GM23338 (cell line): ENCODE measurements at regions not wholly inside any gene's neighbourhood (a gene's known extent, or its start where the extent isn't known, plus 50 kb on each side); places are given as distances from the start of the nearest gene placed in this dataset.
"Not testable (repeated sequence)": the region's sequence is repeated elsewhere in the genome, so short reads cannot be mapped to it uniquely, and the experiment has no call there.

ENCODE experiments used
- ATAC-seq: fragments of 200-7000 bp; cut with Tn5 transposase; 3 replicates; pipeline ENCODE4 v1.9.1; 2020
- DNase-seq: peaks from one replicate; pipeline ENCODE4 v3.0.0-alpha.2; 2015; ENCODE audit warnings: low spot score
- H2AFZ ChIP-seq: fragments of 200-600 bp; sonication (generic); 2 replicates; pipeline ENCODE4 v1.8.0; 2016; ENCODE audit warnings: antibody characterized with exemption, mild to moderate bottlenecking, moderate library complexity
- H3F3A ChIP-seq: fragments of 200-600 bp; sonication (generic); replicated peaks from 2 replicates; pipeline ENCODE4 v1.8.0; 2017; ENCODE audit warnings: antibody characterized with exemption, mixed run types, low read depth
- H3K27ac ChIP-seq: fragments of 200-600 bp; sonication (generic); 2 replicates; pipeline ENCODE4 v1.6.1; 2016; ENCODE audit warnings: low read depth
- H3K27me3 ChIP-seq: fragments of 200-600 bp; sonication (generic); 2 replicates; pipeline ENCODE4 v1.8.0; 2016; ENCODE audit warnings: mild to moderate bottlenecking, mixed run types, moderate library complexity; ENCODE audit not compliant: insufficient read depth
- H3K36me3 ChIP-seq: fragments of 200-600 bp; sonication (generic); 2 replicates; pipeline ENCODE4 v1.8.0; 2016; ENCODE audit warnings: mild to moderate bottlenecking; ENCODE audit not compliant: insufficient read depth
- H3K4me1 ChIP-seq: fragments of 200-600 bp; sonication (generic); 2 replicates; pipeline ENCODE4 v1.8.0; 2016; ENCODE audit warnings: mild to moderate bottlenecking, moderate library complexity; ENCODE audit not compliant: insufficient read depth
- H3K4me2 ChIP-seq: fragments of 200-600 bp; sonication (generic); 2 replicates; pipeline ENCODE4 v1.7.1; 2017; ENCODE audit warnings: mixed run types
- H3K4me3 ChIP-seq: fragments of 200-600 bp; sonication (generic); 2 replicates; pipeline ENCODE4 v1.6.1; 2016; ENCODE audit warnings: mixed run types
- H3K79me2 ChIP-seq: fragments of 200-600 bp; sonication (generic); replicated peaks from 2 replicates; pipeline ENCODE4 v1.8.0; 2017; ENCODE audit warnings: mild to moderate bottlenecking; ENCODE audit not compliant: insufficient read depth
- H3K9me2 ChIP-seq: fragments of 200-600 bp; sonication (generic); 2 replicates; pipeline ENCODE4 v1.8.0; 2017; ENCODE audit not compliant: insufficient read depth
- H4K20me1 ChIP-seq: fragments of 200-600 bp; sonication (generic); replicated peaks from 2 replicates; pipeline ENCODE4 v1.8.0; 2017; ENCODE audit warnings: mild to moderate bottlenecking; ENCODE audit not compliant: insufficient read depth
- H3K27ac Mint-ChIP-seq: 2 replicates; pipeline ENCODE4 v1.8.0; 2020; ENCODE audit warnings: inconsistent platforms, mild to moderate bottlenecking, moderate library complexity, mixed read lengths
- H3K27me3 Mint-ChIP-seq: 3 replicates; pipeline ENCODE4 v1.8.0; 2022; ENCODE audit warnings: low read depth, mild to moderate bottlenecking, moderate library complexity, mixed read lengths, inconsistent platforms; ENCODE audit not compliant: insufficient read depth, poor library complexity
- H3K36me3 Mint-ChIP-seq: 3 replicates; pipeline ENCODE4 v1.8.0; 2021; ENCODE audit warnings: low read depth, mild to moderate bottlenecking, inconsistent platforms, moderate library complexity, mixed read lengths
- H3K4me1 Mint-ChIP-seq: 3 replicates; pipeline ENCODE4 v1.8.0; 2020; ENCODE audit warnings: mild to moderate bottlenecking, inconsistent platforms, mixed read lengths
- H3K4me3 Mint-ChIP-seq: 3 replicates; pipeline ENCODE4 v1.8.0; 2021; ENCODE audit warnings: moderate library complexity, mild to moderate bottlenecking, inconsistent platforms, mixed read lengths
- H3K9me3 Mint-ChIP-seq: 3 replicates; pipeline ENCODE4 v1.8.0; 2020; ENCODE audit warnings: moderate library complexity, mild to moderate bottlenecking, inconsistent platforms, mixed read lengths
- EZH2 ChIP-seq: fragments of 200-600 bp; sonication (generic); IDR thresholded peaks from one replicate; pipeline ENCODE4 v1.8.0; 2017; ENCODE audit warnings: antibody characterized with exemption, mild to moderate bottlenecking, low read depth; ENCODE audit not compliant: unreplicated experiment
- POLR2AphosphoS5 ChIP-seq: IDR thresholded peaks from 2 replicates; pipeline ENCODE4 v1.6.1; 2016; ENCODE audit warnings: antibody characterized with exemption, low read depth
- ZNF331 ChIP-seq: fragments of 250-450 bp; sonication (Bioruptor Pico); IDR thresholded peaks from 2 replicates; pipeline ENCODE4 v1.5.0; 2020; ENCODE audit warnings: low read depth, mild to moderate bottlenecking, moderate library complexity
- TF ChIP-seq, protein P1 (sequence below), 2 experiments: fragments of 200-600 bp in 1 of 2; sonication (generic) in 1 of 2; conservative IDR thresholded peaks; 2 replicates each; pipeline versions ENCODE4 v1.5.1 to v1.6.1; 2016 to 2017; ENCODE audit warnings: antibody characterized with exemption in 2 of 2, low read depth in 2 of 2, mild to moderate bottlenecking in 2 of 2, moderate library complexity in 1 of 2

DNA sequence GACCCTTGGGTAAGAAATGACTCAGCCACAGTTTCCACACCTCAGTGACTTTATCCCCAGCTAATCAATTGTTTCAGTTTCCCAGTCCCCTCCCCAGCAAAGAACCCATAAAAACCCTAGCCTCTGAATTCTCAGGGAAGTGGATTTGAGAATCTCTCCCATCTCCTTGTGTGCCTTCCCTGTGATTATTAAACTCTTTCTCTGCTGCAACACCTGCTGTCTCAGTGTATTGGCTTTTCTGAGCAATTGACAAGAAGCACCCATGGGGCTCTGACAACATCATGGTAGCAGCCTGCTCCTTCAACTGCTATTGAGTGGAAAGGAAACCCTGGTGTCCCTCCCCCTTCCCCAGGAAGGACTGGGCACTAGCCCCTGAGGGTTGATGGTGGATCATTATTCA, 73.7 kb downstream of the UQCRFS1 start:
- H3K4me3 Mint-ChIP-seq: no peak overlapping the region
- TF ChIP-seq, protein P1, sequence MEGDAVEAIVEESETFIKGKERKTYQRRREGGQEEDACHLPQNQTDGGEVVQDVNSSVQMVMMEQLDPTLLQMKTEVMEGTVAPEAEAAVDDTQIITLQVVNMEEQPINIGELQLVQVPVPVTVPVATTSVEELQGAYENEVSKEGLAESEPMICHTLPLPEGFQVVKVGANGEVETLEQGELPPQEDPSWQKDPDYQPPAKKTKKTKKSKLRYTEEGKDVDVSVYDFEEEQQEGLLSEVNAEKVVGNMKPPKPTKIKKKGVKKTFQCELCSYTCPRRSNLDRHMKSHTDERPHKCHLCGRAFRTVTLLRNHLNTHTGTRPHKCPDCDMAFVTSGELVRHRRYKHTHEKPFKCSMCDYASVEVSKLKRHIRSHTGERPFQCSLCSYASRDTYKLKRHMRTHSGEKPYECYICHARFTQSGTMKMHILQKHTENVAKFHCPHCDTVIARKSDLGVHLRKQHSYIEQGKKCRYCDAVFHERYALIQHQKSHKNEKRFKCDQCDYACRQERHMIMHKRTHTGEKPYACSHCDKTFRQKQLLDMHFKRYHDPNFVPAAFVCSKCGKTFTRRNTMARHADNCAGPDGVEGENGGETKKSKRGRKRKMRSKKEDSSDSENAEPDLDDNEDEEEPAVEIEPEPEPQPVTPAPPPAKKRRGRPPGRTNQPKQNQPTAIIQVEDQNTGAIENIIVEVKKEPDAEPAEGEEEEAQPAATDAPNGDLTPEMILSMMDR (conservative IDR thresholded peaks at IDR 0.05; ENCODE audit: low read depth in 2 of 2): no peak
- no peak for TF ChIP-seq POLR2AphosphoS5
- Histone ChIP-seq H3K9me2 (no peaks in the 10 kb centered on the region; the same call in 1 of the 2 replicates), H3K4me2 (no peak overlapping the region), H3K4me3 (no peak overlapping the region), H2AFZ (no peak overlapping the region), H3F3A (no peaks in the 10 kb centered on the region), H4K20me1 (no peaks in the 10 kb centered on the region), H3K27ac (no peak overlapping the region), H3K4me1 (no peaks in the 10 kb centered on the region), H3K79me2 (no peaks in the 10 kb centered on the region), H3K36me3 (no peaks in the 10 kb centered on the region; the same call in 1 of the 2 replicates), H3K27me3 (no peaks in the 10 kb centered on the region)
- no peaks in the 10 kb centered on the region for H3K4me1 Mint-ChIP-seq
- no peak for DNase-seq
- ATAC-seq: no peak
- peaks cover 72% of the 10 kb centered on the region for H3K9me3 Mint-ChIP-seq
- peaks cover 9% of the 10 kb centered on the region; the same call in 2 of the 3 replicates for H3K36me3 Mint-ChIP-seq
- no peak overlapping the region for H3K27ac Mint-ChIP-seq
- peaks cover 2% of the 10 kb centered on the region for H3K27me3 Mint-ChIP-seq

DNA sequence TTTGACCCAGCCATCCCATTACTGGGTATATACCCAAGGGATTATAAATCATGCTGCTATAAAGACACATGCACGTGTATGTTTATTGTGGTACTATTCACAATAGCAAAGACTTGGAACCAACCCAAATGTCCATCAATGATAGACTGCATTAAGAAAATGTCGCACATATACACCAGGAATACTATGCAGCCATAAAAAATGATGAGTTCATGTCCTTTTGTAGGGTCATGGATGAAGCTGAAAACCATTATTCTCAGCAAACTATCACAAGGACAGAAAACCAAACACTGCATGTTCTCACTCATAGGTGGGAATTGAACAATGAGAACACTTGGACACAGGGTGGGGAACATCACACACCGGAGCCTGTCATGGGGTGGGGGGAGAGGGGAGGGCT, 74.7 kb downstream of the UQCRFS1 start:
- not testable (repeated sequence) for H3K4me3 ChIP-seq, H3K27me3 ChIP-seq, H3K36me3 Mint-ChIP-seq, H3K27ac ChIP-seq, H3K36me3 ChIP-seq, ATAC-seq, H3K9me2 ChIP-seq, H3K4me2 ChIP-seq, H4K20me1 ChIP-seq, H3K4me1 Mint-ChIP-seq, H2AFZ ChIP-seq, H3F3A ChIP-seq, H3K27ac Mint-ChIP-seq, DNase-seq, H3K79me2 ChIP-seq, H3K4me1 ChIP-seq, H3K4me3 Mint-ChIP-seq, H3K27me3 Mint-ChIP-seq
- peaks cover 82% of the 10 kb centered on the region for H3K9me3 Mint-ChIP-seq

DNA sequence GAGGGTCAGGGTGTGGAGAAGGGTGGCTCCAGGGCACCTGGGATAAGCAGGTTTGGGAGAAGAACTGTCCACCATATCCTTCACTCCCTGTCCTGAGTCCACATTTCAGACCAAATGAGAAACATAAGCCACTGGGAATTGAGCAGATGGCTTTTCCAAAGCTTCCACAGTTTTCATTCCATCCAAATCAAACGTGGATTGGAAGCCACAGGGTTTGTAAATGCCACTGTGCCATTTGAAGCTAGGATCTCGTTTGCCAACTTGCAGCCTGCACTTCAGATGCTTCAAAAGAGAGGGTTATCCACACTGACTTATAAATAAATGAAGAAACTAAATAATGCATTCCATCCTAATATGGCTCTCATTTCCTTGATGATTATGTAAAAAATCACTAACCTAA, 81.5 kb downstream of the UQCRFS1 start:
- H3K9me2 ChIP-seq: peaks cover 7% of the 10 kb centered on the region
- H3K27me3 Mint-ChIP-seq: no peaks in the 10 kb centered on the region
- ATAC-seq (no peak), DNase-seq (no peak)
- no peaks in the 10 kb centered on the region for H3K79me2 ChIP-seq
- H3K27ac Mint-ChIP-seq: no peak overlapping the region
- no peaks in the 10 kb centered on the region for H3K27me3 ChIP-seq
- no peak overlapping the region for H3K4me3 ChIP-seq
- H3K36me3 Mint-ChIP-seq: no peaks in the 10 kb centered on the region
- no peak overlapping the region for H3K4me3 Mint-ChIP-seq
- H2AFZ ChIP-seq: no peak overlapping the region
- peaks cover 55% of the 10 kb centered on the region for H3K9me3 Mint-ChIP-seq
- no peak for TF ChIP-seq ZNF331 (CRISPR knock-in tag)
- TF ChIP-seq, protein P1 (conservative IDR thresholded peaks at IDR 0.05; ENCODE audit: low read depth in 2 of 2): no peak
- no peak for TF ChIP-seq EZH2
- no peaks in the 10 kb centered on the region for H3K36me3 ChIP-seq
- H3K27ac ChIP-seq: no peak overlapping the region
- H3K4me1 ChIP-seq: no peaks in the 10 kb centered on the region
- H4K20me1 ChIP-seq: no peaks in the 10 kb centered on the region
- no peaks in the 10 kb centered on the region for H3K4me1 Mint-ChIP-seq
- no peaks in the 10 kb centered on the region for H3F3A ChIP-seq
- H3K4me2 ChIP-seq: no peak overlapping the region
